GM19043 (cell line): ENCODE measurements at regions not wholly inside any gene's neighbourhood (a gene's known extent, or its start where the extent isn't known, plus 50 kb on each side); places are given as distances from the start of the nearest gene placed in this dataset.
"Not testable (repeated sequence)": the region's sequence is repeated elsewhere in the genome, so short reads cannot be mapped to it uniquely, and the experiment has no call there.

Experiments
- ATAC-seq: cut with Tn5 transposase; IDR thresholded peaks from one replicate; pipeline ENCODE4 v1.9.1; 2021; ENCODE audit warnings: low read depth; ENCODE audit not compliant: unreplicated experiment

- ATAC-seq, result no peak
Measured at GRCh38 chr4:77434299-77435092, 171.1 kb upstream of the CXCL13 start.

GRCh38 chr4:77437079-77437478 lies 168.5 kb upstream of the CXCL13 start:
- ATAC-seq, result no peak

GRCh38 chr4:77438549-77438948 lies 167.1 kb upstream of the CXCL13 start:
- no peak for ATAC-seq

GRCh38 chr4:77443941-77444340 lies 161.7 kb upstream of the CXCL13 start:
- ATAC-seq, result no peak

GRCh38 chr4:77445823-77446222 lies 159.8 kb upstream of the CXCL13 start:
- no peak for ATAC-seq

GRCh38 chr4:77446601-77447000 lies 159.0 kb upstream of the CXCL13 start:
- ATAC-seq, result no peak

- no peak for ATAC-seq
Measured at GRCh38 chr4:77449171-77449570, 156.4 kb upstream of the CXCL13 start.

GRCh38 chr4:77450006-77450405 lies 155.6 kb upstream of the CXCL13 start:
- no peak for ATAC-seq

- ATAC-seq, result no peak
Measured at GRCh38 chr4:77451530-77451929, 154.1 kb upstream of the CXCL13 start.

GRCh38 chr4:77452117-77452516 lies 153.5 kb upstream of the CXCL13 start:
- ATAC-seq, result not testable (repeated sequence)

- no peak for ATAC-seq
Measured at GRCh38 chr4:77453911-77454310, 151.7 kb upstream of the CXCL13 start.

GRCh38 chr4:77454858-77455257 lies 150.8 kb upstream of the CXCL13 start:
- ATAC-seq, result no peak

GRCh38 chr4:77464100-77464499 lies 141.5 kb upstream of the CXCL13 start:
- ATAC-seq, result not testable (repeated sequence)

GRCh38 chr4:77465271-77465670 lies 140.3 kb upstream of the CXCL13 start:
- no peak for ATAC-seq

- ATAC-seq, result no peak
Measured at GRCh38 chr4:77466430-77466829, 139.2 kb upstream of the CXCL13 start.

GRCh38 chr4:77471821-77472495 lies 133.7 kb upstream of the CXCL13 start:
- no peak for ATAC-seq

GRCh38 chr4:77473509-77473908 lies 132.1 kb upstream of the CXCL13 start:
- no peak for ATAC-seq

- no peak for ATAC-seq
Measured at GRCh38 chr4:77481856-77482255, 123.8 kb upstream of the CXCL13 start.

- no peak for ATAC-seq
Measured at GRCh38 chr4:77488882-77489281, 116.7 kb upstream of the CXCL13 start.

GRCh38 chr4:77493120-77493752 lies 112.4 kb upstream of the CXCL13 start:
- ATAC-seq, result no peak

GRCh38 chr4:77493829-77494551 lies 111.6 kb upstream of the CXCL13 start:
- ATAC-seq, result no peak
